GM12878 (cell line): ENCODE measurements at regions not wholly inside any gene's neighbourhood (a gene's known extent, or its start where the extent isn't known, plus 50 kb on each side); places are given as distances from the start of the nearest gene placed in this dataset.

Experiments
- ATAC-seq: fragments of 200-7000 bp; cut with Tn5 transposase; 3 replicates; pipeline ENCODE4 v1.9.1; 2020; ENCODE audit warnings: mild to moderate bottlenecking, moderate library complexity
- BruUV-seq: library from RNA; stranded (reverse); fragments of 400-500 nt; replicated peaks from 2 replicates; lab custom pipeline; 2021; lab: Mats Ljungman, UMichigan
- CTCF ChIA-PET: fragments of 300-600 bp; sonication (Branson Sonifier 250); formaldehyde crosslinking; extraction: SDS; loops from one replicate; lab custom pipeline; 2021; ENCODE audit warnings: inconsistent platforms; lab: Yijun Ruan, JAX
- POLR2A ChIA-PET: fragments of 350-600 bp; formaldehyde crosslinking; extraction: SDS; loops from one replicate; lab custom pipeline; 2021; ENCODE audit warnings: inconsistent platforms; lab: Charles Lee
- RAD21 ChIA-PET: fragments of 300-600 bp; sonication (Branson Sonifier 250); formaldehyde crosslinking; loops from one replicate; lab custom pipeline; 2023; ENCODE audit warnings: antibody characterized with exemption; ENCODE audit not compliant: unreplicated experiment; lab: Charles Lee
- SMC1A ChIA-PET: fragments of 300-600 bp; sonication (Branson Sonifier 250); formaldehyde crosslinking; loops from one replicate; lab custom pipeline; 2023; ENCODE audit not compliant: unreplicated experiment, uncharacterized antibody; lab: Charles Lee
- DNase-seq: peaks from one replicate; pipeline ENCODE4 v3.0.0-alpha.2; 2011; ENCODE audit warnings: low read depth, low spot score
- FAIRE-seq: peaks from 3 replicates; lab custom pipeline; 2011; peaks lifted over from hg19 to GRCh38; lab: Jason Lieb, UNC
- H2AFZ ChIP-seq: 2 replicates; pipeline ENCODE4 v1.6.0; 2011; ENCODE audit warnings: low read depth, low read length, control low read depth; ENCODE audit not compliant: control insufficient read depth
- H3K27ac ChIP-seq: 2 replicates; pipeline ENCODE4 v1.5.1; 2011; ENCODE audit warnings: control low read depth; ENCODE audit not compliant: control insufficient read depth, insufficient read depth
- H3K27me3 ChIP-seq, 2 experiments: replicated peaks in 1 of 2; 2 replicates each; pipeline versions ENCODE4 v1.6.0 to v1.6.1; 2011; ENCODE audit warnings: low read length in 1 of 2; ENCODE audit not compliant: control insufficient read depth in 2 of 2, insufficient read depth in 2 of 2
- H3K36me3 ChIP-seq, 2 experiments: 2 replicates each; pipeline ENCODE4 v1.5.1; 2011; ENCODE audit warnings: low read length in 1 of 2; ENCODE audit not compliant: control insufficient read depth in 2 of 2, insufficient read depth in 2 of 2
- H3K4me1 ChIP-seq: 2 replicates; pipeline ENCODE4 v1.6.1; 2011; ENCODE audit warnings: mild to moderate bottlenecking, low read length, moderate library complexity, mixed read lengths; ENCODE audit not compliant: control insufficient read depth, insufficient read depth
- H3K4me2 ChIP-seq: 2 replicates; pipeline ENCODE4 v1.6.0; 2011; ENCODE audit warnings: control low read depth; ENCODE audit not compliant: control insufficient read depth, insufficient read depth
- H3K4me3 ChIP-seq: fragments of 200-600 bp; sonication (generic); 2 replicates; pipeline ENCODE4 v1.5.1; 2016
- H3K79me2 ChIP-seq: 2 replicates; pipeline ENCODE4 v1.6.0; 2011; ENCODE audit warnings: low read length; ENCODE audit not compliant: control insufficient read depth, insufficient read depth
- H3K9ac ChIP-seq: 2 replicates; pipeline ENCODE4 v1.8.0; 2011; ENCODE audit warnings: low read length, control low read depth, mixed read lengths; ENCODE audit not compliant: control insufficient read depth, insufficient read depth
- H3K9me3 ChIP-seq: replicated peaks from 3 replicates; pipeline ENCODE4 v1.5.1; 2011; ENCODE audit warnings: mild to moderate bottlenecking, low read length; ENCODE audit not compliant: control insufficient read depth, insufficient read depth
- H4K20me1 ChIP-seq: 2 replicates; pipeline ENCODE4 v1.6.0; 2011; ENCODE audit not compliant: control insufficient read depth, insufficient read depth
- ASH2L ChIP-seq: fragments of 300-600, 200-600 bp; sonication (generic); IDR thresholded peaks from 2 replicates; pipeline ENCODE4 v1.6.1; 2017; ENCODE audit warnings: low read depth, mild to moderate bottlenecking, borderline replicate concordance
- CHD4 ChIP-seq: fragments of 200-600 bp; sonication (generic); IDR thresholded peaks from 2 replicates; pipeline ENCODE4 v1.6.1; 2016; ENCODE audit warnings: mild to moderate bottlenecking
- CTCF ChIP-seq, 3 experiments: IDR thresholded peaks in 2 of 3; conservative IDR thresholded peaks in 1 of 3; 2 replicates each; pipeline ENCODE4 v1.5.1; 2011; ENCODE audit warnings: low read depth in 3 of 3, low read length in 3 of 3, mild to moderate bottlenecking in 3 of 3, control low read depth in 2 of 3, moderate library complexity in 2 of 3, inconsistent platforms in 1 of 3, mixed read lengths in 1 of 3; ENCODE audit not compliant: control insufficient read depth in 2 of 3, insufficient read depth in 1 of 3; ENCODE audit errors: extremely low read depth in 1 of 3
- GATAD2B ChIP-seq: fragments of 450-650 bp; conservative IDR thresholded peaks from 2 replicates; pipeline ENCODE4 v1.6.1; 2017; ENCODE audit warnings: low read depth, mild to moderate bottlenecking, moderate library complexity
- HDAC6 ChIP-seq: fragments of 200-600 bp; sonication (generic); IDR thresholded peaks from one replicate; pipeline ENCODE4 v1.8.0; 2017; ENCODE audit warnings: antibody characterized with exemption; ENCODE audit not compliant: unreplicated experiment
- IKZF2 ChIP-seq, 2 experiments: fragments of 450-650 bp; IDR thresholded peaks; 2 replicates each; pipeline ENCODE4 v1.6.1; 2017; ENCODE audit warnings: mild to moderate bottlenecking in 2 of 2, moderate library complexity in 2 of 2
- IRF5 ChIP-seq: fragments of 450-650 bp; IDR thresholded peaks from 2 replicates; pipeline ENCODE4 v1.6.1; 2017; ENCODE audit warnings: borderline replicate concordance
- JUND ChIP-seq: IDR thresholded peaks from 2 replicates; pipeline ENCODE4 v1.6.1; 2012; ENCODE audit warnings: low read depth, mild to moderate bottlenecking, low read length, improper control_type of control experiment, moderate library complexity
- MTA2 ChIP-seq: fragments of 450-650 bp; IDR thresholded peaks from 2 replicates; pipeline ENCODE4 v1.6.1; 2016; ENCODE audit warnings: low read depth, mild to moderate bottlenecking, moderate library complexity
- NR2F1 ChIP-seq: fragments of 450-650 bp; conservative IDR thresholded peaks from 2 replicates; pipeline ENCODE4 v1.6.1; 2017; ENCODE audit warnings: mild to moderate bottlenecking
- POU2F2 ChIP-seq: IDR thresholded peaks from 3 replicates; pipeline ENCODE4 v1.6.1; 2011; ENCODE audit warnings: low read depth, mild to moderate bottlenecking, low read length, borderline replicate concordance
- RFX5 ChIP-seq: IDR thresholded peaks from 2 replicates; pipeline ENCODE4 v1.6.1; 2011; ENCODE audit warnings: low read depth, low read length, improper control_type of control experiment
- RUNX3 ChIP-seq: IDR thresholded peaks from 2 replicates; pipeline ENCODE4 v1.6.1; 2012; ENCODE audit warnings: low read length, inconsistent platforms
- SMC3 ChIP-seq: IDR thresholded peaks from 2 replicates; pipeline ENCODE4 v1.6.1; 2011; ENCODE audit warnings: low read length, improper control_type of control experiment, borderline replicate concordance
- STAT3 ChIP-seq: IDR thresholded peaks from 2 replicates; pipeline ENCODE4 v1.6.1; 2011; ENCODE audit warnings: low read depth, low read length, improper control_type of control experiment
- ZNF217 ChIP-seq: fragments of 450-650 bp; IDR thresholded peaks from 2 replicates; pipeline ENCODE4 v1.6.1; 2017; ENCODE audit warnings: antibody characterized with exemption, mild to moderate bottlenecking
- WGBS: methylation state at CpG from one replicate; pipeline ENCODE4 v1.1.6; 2016; ENCODE audit warnings: low lambda C conversion rate; ENCODE audit not compliant: insufficient replicate concordance, insufficient coverage; ENCODE audit errors: missing lambda C conversion rate; 5-methylcytosine and 5-hydroxymethylcytosine counted together
- in situ Hi-C: fragments of 300-500 bp; cut with MboI; formaldehyde crosslinking; loops from 9 replicates; pipeline ENCODE4 v1.14.3; 2018; ENCODE audit warnings: mixed read lengths
- intact Hi-C: fragments of 100-400 bp; cut with micrococcal nuclease; formaldehyde crosslinking; loops from one replicate; pipeline ENCODE4 v1.14.2; 2022; ENCODE audit not compliant: unreplicated experiment

DNA sequence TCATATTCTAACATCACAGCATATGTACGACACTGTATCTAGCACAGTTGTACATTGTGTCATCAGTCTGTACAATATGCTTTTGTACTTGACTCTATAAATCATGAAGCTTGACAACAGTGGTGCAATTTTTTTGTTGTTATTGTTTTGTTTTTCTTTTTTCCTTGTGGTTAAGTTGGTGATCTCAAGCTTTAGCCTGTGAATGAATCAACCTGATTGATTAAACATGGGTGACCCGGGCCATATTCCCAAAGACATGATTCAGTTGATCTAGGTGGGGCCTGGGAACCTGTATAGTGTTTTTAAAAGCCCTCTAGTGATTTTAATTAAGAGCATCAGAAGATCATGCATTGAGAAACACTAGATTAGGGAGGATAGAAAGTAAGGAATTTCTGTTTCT is 101.8 kb upstream of the AADACL2 start:
- BruUV-seq: no TSS peak
- Histone ChIP-seq H3K9me3 (no peaks in the 10 kb centered on the region), H3K4me3 (no peak overlapping the region), H3K36me3 (no peaks in the 10 kb centered on the region), H3K4me1 (no peaks in the 10 kb centered on the region), H3K4me2 (no peak overlapping the region), H4K20me1 (no peaks in the 10 kb centered on the region), H3K27ac (no peak overlapping the region)
- ChIA-PET CTCF (interaction anchor here (0.6 kb wide), 1 partner anchor 73 kb away, joined by 3 read pairs; no protein-coding TSS in a partner anchor), RAD21 (no interaction called here), POLR2A (no interaction called here)
- ATAC-seq (no peak), DNase-seq (no peak)
- TF ChIP-seq MTA2: no peak
- TF ChIP-seq SMC3: no peak
- TF ChIP-seq ASH2L: no peak
- no peak for TF ChIP-seq IRF5
- TF ChIP-seq, all 136 proteins: peak for 0
- no peak overlapping the region for H3K9ac ChIP-seq
- in situ Hi-C loops: no loop called here
- H3K27me3 ChIP-seq: no peaks in the 10 kb centered on the region; a peak in 2 of 4 replicates
- no peak for FAIRE-seq
- 0% methylated on average over 2 of the region's 2 CpGs for WGBS
- intact Hi-C loops: no loop called here
- SMC1A ChIA-PET: interaction anchor here (0.6 kb wide), 1 partner anchor 871 kb away, joined by 3 read pairs; no protein-coding TSS in a partner anchor
- H3K79me2 ChIP-seq: no peaks in the 10 kb centered on the region
- H2AFZ ChIP-seq: no peak overlapping the region

DNA sequence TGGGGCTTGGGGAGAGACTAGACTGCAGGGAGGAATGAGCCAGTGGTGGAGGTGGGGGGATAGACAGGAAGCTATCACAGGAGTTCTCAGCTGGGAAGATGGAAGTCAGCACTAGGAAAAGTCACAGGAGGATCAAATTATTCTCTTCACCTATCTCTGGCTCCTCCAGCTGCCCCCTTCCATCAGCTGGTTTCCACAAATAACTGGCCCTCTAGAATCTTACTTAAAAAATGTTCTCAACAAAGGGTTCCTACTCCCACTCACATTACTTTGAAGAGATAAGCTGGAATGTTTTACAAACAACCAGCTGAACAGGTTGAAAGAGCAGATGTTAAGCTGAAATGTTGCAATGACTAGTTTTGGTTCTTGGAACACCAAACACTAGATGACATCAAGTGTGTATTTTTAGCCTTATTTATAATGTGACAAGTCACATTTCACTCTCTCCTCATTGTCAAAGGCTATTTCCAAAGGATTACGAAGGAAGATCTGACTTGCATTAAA is 102.7 kb upstream of the AADACL2 start:
- Histone ChIP-seq H3K4me3 (no peak overlapping the region), H3K27me3 (no peaks in the 10 kb centered on the region; a peak in 2 of 4 replicates), H3K4me2 (no peak overlapping the region), H3K4me1 (no peaks in the 10 kb centered on the region), H3K9me3 (no peaks in the 10 kb centered on the region), H3K27ac (no peak overlapping the region), H3K9ac (no peak overlapping the region), H2AFZ (no peak overlapping the region), H4K20me1 (no peaks in the 10 kb centered on the region), H3K79me2 (no peaks in the 10 kb centered on the region), H3K36me3 (no peaks in the 10 kb centered on the region)
- ATAC-seq (no peak), DNase-seq (no peak), FAIRE-seq (no peak)
- POLR2A ChIA-PET: no interaction called here
- CTCF ChIA-PET: interaction anchor here (0.6 to 1.0 kb wide), 2 partner anchors 43 to 530 kb away, joined by 3 to 4 read pairs; no protein-coding TSS in a partner anchor
- RAD21 ChIA-PET: no interaction called here
- SMC1A ChIA-PET: interaction anchor here (1.4 kb wide), 1 partner anchor 173 kb away, joined by 3 read pairs; no protein-coding TSS in a partner anchor
- BruUV-seq: no TSS peak
- whole genome bisulfite sequencing: 0% methylated on average over 1 of the region's 1 CpG
- intact Hi-C loops: no loop called here
- in situ Hi-C loops: no loop called here
- TF ChIP-seq RFX5 (no peak), HDAC6 (no peak), CHD4 (no peak), RUNX3 (no peak), NR2F1 (no peak), POU2F2 (no peak), IKZF2 (IDR thresholded peaks at IDR 0.05) (no peak), GATAD2B (no peak), CTCF (IDR thresholded peaks at IDR 0.05 in 2 of 3, conservative IDR thresholded peaks at IDR 0.05 in 1 of 3; ENCODE audit: control insufficient read depth in 2 of 3, extremely low read depth in 1 of 3, insufficient read depth in 1 of 3, low read depth in 3 of 3, low read length in 3 of 3) (no peak), STAT3 (no peak), JUND (no peak), ZNF217 (no peak)
